ENCODE measurements at regions not wholly inside any gene's neighbourhood (a gene's known extent, or its start where the extent isn't known, plus 50 kb on each side); places are given as distances from the start of the nearest gene placed in this dataset.
"Not testable (repeated sequence)": the region's sequence is repeated elsewhere in the genome, so short reads cannot be mapped to it uniquely, and the experiment has no call there.

- TF ChIP-seq CTCF (conservative IDR thresholded peaks at IDR 0.05 in 1 of 2, IDR thresholded peaks at IDR 0.05 in 1 of 2; ENCODE audit: low read depth in 1 of 2, low read length in 2 of 2); EZH2 (IDR thresholded peaks at IDR 0.05; ENCODE audit: low read length, missing control alignments): not testable (repeated sequence)
Observed at GRCh38 chr1:144140243-144140642, 168.5 kb upstream of the FAM72C start.

Measured in fibroblast of lung (primary cell).